Neutrophil (primary cell): ENCODE measurements at regions not wholly inside any gene's neighbourhood (a gene's known extent, or its start where the extent isn't known, plus 50 kb on each side); places are given as distances from the start of the nearest gene placed in this dataset.

ENCODE experiments used
- H3K27ac ChIP-seq: fragments of 200-600 bp; sonication (generic); 2 replicates; pipeline ENCODE4 v1.5.1; 2016; ENCODE audit warnings: mild to moderate bottlenecking, moderate library complexity
- H3K27me3 ChIP-seq: fragments of 200-600 bp; sonication (generic); 2 replicates; pipeline ENCODE4 v1.6.0; 2016; ENCODE audit warnings: mild to moderate bottlenecking
- H3K36me3 ChIP-seq: fragments of 200-600 bp; sonication (generic); 2 replicates; pipeline ENCODE4 v1.5.1; 2017
- H3K4me1 ChIP-seq, 2 experiments: fragments of 200-600 bp in 1 of 2; sonication (generic) in 1 of 2; 1 replicate in 1 of 2; 2 replicates in 1 of 2; pipeline versions ENCODE4 v1.5.1 to v1.6.1; 2013 to 2016; ENCODE audit warnings: low read depth in 1 of 2, low read length in 1 of 2, mild to moderate bottlenecking in 1 of 2, moderate library complexity in 1 of 2; ENCODE audit not compliant: control insufficient read depth in 1 of 2, insufficient read depth in 1 of 2
- H3K4me3 ChIP-seq, 2 experiments: fragments of 200-600 bp in 1 of 2; sonication (generic) in 1 of 2; 1 replicate in 1 of 2; 2 replicates in 1 of 2; pipeline ENCODE4 v1.5.1; 2013 to 2016; ENCODE audit warnings: low read depth in 1 of 2, low read length in 1 of 2, mild to moderate bottlenecking in 1 of 2, moderate library complexity in 1 of 2
- H3K9me3 ChIP-seq: fragments of 200-600 bp; sonication (generic); 2 replicates; pipeline ENCODE4 v1.5.1; 2016
- TF ChIP-seq, protein P1 (sequence below): fragments of 200-600 bp; sonication (generic); IDR thresholded peaks from 2 replicates; pipeline ENCODE4 v1.5.1; 2016; ENCODE audit warnings: antibody characterized with exemption

DNA sequence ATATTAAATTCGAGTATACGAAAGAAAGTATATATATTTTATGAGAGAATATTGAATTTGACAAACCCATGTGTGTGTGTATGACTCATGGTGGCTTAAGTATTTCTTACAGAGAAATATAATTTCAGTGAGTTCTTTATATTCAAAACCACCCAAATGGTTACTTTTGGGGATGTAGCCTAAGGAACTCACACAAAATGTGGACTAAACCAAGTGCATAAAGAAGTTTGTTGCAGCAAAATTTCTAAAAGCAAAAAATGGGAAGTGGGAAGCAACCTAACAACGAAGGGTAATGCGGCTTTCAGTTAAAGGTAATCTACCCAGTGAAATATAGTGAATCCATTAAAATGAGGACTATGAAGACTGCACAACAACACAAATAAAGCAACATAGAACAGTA lies 277.1 kb downstream of the EDEM1 start:
- Histone ChIP-seq H3K9me3 (no peaks in the 10 kb centered on the region), H3K36me3 (no peaks in the 10 kb centered on the region), H3K4me1 (peaks cover 36 to 39% of the 10 kb centered on the region in 2 experiments), H3K27me3 (no peaks in the 10 kb centered on the region), H3K27ac (peak overlapping the region; percentile 72), H3K4me3 (peak overlapping the region in 1 of 2 experiments; percentile 20)
- TF ChIP-seq, protein P1, sequence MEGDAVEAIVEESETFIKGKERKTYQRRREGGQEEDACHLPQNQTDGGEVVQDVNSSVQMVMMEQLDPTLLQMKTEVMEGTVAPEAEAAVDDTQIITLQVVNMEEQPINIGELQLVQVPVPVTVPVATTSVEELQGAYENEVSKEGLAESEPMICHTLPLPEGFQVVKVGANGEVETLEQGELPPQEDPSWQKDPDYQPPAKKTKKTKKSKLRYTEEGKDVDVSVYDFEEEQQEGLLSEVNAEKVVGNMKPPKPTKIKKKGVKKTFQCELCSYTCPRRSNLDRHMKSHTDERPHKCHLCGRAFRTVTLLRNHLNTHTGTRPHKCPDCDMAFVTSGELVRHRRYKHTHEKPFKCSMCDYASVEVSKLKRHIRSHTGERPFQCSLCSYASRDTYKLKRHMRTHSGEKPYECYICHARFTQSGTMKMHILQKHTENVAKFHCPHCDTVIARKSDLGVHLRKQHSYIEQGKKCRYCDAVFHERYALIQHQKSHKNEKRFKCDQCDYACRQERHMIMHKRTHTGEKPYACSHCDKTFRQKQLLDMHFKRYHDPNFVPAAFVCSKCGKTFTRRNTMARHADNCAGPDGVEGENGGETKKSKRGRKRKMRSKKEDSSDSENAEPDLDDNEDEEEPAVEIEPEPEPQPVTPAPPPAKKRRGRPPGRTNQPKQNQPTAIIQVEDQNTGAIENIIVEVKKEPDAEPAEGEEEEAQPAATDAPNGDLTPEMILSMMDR = no peak

DNA sequence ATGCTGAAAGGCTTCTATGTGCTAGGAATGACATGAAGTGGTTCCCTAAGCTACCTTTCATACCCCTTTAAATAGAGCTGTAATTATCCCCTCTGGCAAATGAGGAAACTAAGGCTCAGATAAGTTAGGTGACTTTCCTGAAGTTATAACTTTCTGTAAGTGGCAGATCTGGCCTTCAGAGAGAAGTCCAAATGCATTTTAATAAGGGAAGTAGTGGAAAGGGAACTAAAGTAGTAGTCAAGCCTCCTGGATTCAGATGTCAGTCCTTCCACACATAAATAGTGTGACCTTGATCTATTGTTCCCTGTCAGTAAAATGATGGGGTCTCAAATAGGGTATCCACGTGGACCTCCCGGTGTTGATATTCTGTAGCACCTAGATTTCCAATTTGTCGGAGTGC lies 277.7 kb downstream of the EDEM1 start:
- no peaks in the 10 kb centered on the region for H3K36me3 ChIP-seq
- peak overlapping the region; percentile 72 for H3K27ac ChIP-seq
- TF ChIP-seq, protein P1 = no peak
- no peak overlapping the region for H3K4me3 ChIP-seq
- H3K27me3 ChIP-seq = no peaks in the 10 kb centered on the region
- no peaks in the 10 kb centered on the region for H3K9me3 ChIP-seq
- H3K4me1 ChIP-seq = peaks cover 36 to 39% of the 10 kb centered on the region in 2 experiments

DNA sequence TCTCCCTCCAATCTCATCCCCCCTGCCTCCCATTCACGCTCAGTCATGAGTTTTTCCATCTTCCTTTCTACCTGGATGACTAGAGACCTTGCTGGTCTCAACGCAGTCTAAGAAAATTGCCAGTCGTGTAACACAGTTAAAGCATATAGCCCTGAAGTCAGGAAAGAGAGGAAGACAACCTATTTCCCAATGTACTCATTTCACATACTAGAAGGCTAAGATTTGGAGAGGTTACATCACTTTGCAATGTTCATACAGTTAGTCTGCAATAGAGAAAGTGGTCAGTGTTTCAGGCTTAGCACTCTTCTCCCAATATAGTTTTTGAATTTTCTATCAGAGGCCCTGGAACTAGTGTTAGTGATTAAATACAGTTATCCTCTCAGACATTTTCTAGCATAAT lies 278.6 kb downstream of the EDEM1 start:
- TF ChIP-seq, protein P1 = no peak
- H3K36me3 ChIP-seq = no peaks in the 10 kb centered on the region
- peaks cover 36 to 39% of the 10 kb centered on the region in 2 experiments for H3K4me1 ChIP-seq
- peak overlapping the region in 1 of 2 experiments; percentile 11 for H3K4me3 ChIP-seq
- H3K27ac ChIP-seq = peak overlapping the region; percentile 72
- H3K27me3 ChIP-seq = no peaks in the 10 kb centered on the region
- no peaks in the 10 kb centered on the region for H3K9me3 ChIP-seq

DNA sequence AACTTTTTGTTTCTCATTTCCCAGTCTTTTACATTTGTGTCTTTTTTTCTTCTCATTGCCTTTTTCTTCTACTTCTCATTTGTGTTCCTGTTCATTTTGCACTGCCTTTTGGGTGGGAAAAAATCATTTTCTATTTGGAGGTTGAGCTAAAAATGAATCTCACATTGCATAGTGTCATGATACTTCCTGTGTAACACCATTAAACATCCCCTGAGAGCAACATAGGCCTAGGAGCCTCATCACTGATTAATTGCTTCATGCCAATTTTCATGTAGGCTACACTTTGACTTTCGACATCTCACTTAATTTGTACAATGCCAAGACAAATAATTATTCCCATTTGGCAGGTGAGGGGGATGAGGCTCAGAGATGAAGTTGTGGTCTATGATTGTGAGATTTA lies 279.2 kb downstream of the EDEM1 start:
- Histone ChIP-seq H3K4me1 (peaks cover 36 to 39% of the 10 kb centered on the region in 2 experiments), H3K9me3 (no peaks in the 10 kb centered on the region), H3K4me3 (no peak overlapping the region), H3K27ac (peak overlapping the region; percentile 72), H3K27me3 (no peaks in the 10 kb centered on the region), H3K36me3 (no peaks in the 10 kb centered on the region)
- TF ChIP-seq, protein P1 = no peak

DNA sequence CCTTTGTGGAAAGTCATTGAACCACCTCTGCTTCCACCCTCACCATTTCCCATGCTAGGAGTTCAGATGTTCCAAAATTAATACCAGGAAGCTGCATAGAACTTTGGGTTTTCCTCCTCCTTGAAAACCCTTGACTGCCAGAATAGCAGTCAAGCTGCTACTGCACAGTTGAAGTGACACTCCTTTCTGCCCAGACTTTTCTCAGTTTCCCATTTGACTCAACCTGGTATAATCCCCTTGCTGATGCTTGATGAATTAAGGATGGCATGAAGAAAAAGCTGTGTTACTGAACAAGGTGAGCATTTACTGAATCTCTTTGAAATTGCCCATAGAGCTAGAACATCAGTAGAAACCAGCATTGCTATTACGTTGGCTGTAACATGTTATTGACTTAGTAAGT lies 286.0 kb downstream of the EDEM1 start:
- Histone ChIP-seq H3K27me3 (no peaks in the 10 kb centered on the region), H3K4me1 (no peaks in the 10 kb centered on the region), H3K4me3 (no peak overlapping the region), H3K36me3 (no peaks in the 10 kb centered on the region), H3K27ac (no peak overlapping the region), H3K9me3 (no peaks in the 10 kb centered on the region)
- TF ChIP-seq, protein P1 = no peak

DNA sequence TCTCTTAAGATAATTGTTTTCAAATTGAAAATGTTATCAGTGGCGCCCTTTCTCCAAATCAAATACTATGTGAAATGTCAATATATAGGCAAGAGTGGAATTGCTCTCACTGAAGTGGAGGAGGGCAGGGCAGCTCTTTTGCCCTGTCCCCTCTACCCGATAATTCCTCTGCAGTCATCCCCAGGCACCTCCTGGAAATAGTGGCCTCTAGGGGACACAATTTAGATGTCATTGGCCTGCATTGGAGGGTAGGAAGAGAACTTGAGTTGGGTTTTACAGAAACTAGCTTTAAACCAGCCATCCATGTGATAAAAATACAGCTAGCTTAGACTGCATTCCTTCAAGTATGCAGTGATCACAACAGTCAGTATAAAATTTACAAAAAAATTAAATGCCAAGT lies 288.9 kb downstream of the EDEM1 start:
- Histone ChIP-seq H3K27ac (no peak overlapping the region), H3K9me3 (no peaks in the 10 kb centered on the region), H3K27me3 (no peaks in the 10 kb centered on the region), H3K4me3 (no peak overlapping the region), H3K36me3 (no peaks in the 10 kb centered on the region), H3K4me1 (no peaks in the 10 kb centered on the region)
- TF ChIP-seq, protein P1 = no peak
